DMS79 treated with DMSO at 0.1 percent for 48 hours (cell line): ENCODE measurements at regions not wholly inside any gene's neighbourhood (a gene's known extent, or its start where the extent isn't known, plus 50 kb on each side); places are given as distances from the start of the nearest gene placed in this dataset.
"Not testable (repeated sequence)": the region's sequence is repeated elsewhere in the genome, so short reads cannot be mapped to it uniquely, and the experiment has no call there.

ENCODE experiments used
- DNase-seq: peaks from one replicate; lab custom pipeline; 2025; lab: John Stamatoyannopoulos, UW

- DNase-seq: not testable (repeated sequence)
Measured at GRCh38 chr15:22665711-22666110, 120.7 kb upstream of the NIPA1 start.

GRCh38 chr15:22684786-22685185 lies 101.7 kb upstream of the NIPA1 start:
- DNase-seq: not testable (repeated sequence)

DNA sequence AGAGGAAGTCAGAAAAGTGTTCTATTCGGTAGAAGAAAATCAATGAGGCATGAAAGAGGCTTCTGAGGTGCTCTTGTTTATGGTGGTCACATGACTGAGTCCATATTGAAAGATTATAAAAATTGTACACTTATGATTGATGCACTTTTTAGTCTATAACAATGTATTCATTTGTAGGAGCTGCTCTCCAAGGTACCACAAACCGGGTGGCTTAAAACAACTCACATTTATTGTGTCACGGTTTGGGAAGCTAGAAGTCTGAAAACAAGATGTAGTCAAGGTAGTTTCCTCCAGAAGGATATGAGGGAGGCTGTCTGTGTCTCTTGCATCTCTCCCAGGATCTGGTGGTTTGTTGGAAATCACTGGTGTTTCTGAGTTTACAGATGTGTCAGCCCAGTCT lies 86.6 kb upstream of the NIPA1 start:
- not testable (repeated sequence) for DNase-seq

GRCh38 chr15:22710831-22711341 lies 75.6 kb upstream of the NIPA1 start:
- DNase-seq: not testable (repeated sequence)

DNA sequence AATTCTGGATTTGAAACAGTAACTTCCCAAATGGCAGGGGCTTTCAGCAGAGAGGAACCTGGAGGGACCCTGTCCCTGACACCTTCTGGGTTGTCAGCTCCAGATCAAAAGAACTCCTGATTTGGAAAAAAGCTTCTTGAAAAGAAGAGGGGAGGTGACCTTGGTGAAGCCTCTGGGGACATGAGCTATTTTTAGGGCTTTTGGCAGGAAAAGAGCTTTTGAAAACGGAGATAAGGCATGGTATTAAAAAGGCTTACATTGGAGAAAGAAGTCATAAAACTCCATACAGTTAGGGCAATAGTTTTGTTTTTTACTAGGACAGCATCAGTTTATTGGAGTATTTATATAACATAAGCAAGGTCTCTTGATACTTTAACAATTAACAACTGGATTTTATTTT lies 72.5 kb upstream of the NIPA1 start:
- DNase-seq: not testable (repeated sequence)

DNA sequence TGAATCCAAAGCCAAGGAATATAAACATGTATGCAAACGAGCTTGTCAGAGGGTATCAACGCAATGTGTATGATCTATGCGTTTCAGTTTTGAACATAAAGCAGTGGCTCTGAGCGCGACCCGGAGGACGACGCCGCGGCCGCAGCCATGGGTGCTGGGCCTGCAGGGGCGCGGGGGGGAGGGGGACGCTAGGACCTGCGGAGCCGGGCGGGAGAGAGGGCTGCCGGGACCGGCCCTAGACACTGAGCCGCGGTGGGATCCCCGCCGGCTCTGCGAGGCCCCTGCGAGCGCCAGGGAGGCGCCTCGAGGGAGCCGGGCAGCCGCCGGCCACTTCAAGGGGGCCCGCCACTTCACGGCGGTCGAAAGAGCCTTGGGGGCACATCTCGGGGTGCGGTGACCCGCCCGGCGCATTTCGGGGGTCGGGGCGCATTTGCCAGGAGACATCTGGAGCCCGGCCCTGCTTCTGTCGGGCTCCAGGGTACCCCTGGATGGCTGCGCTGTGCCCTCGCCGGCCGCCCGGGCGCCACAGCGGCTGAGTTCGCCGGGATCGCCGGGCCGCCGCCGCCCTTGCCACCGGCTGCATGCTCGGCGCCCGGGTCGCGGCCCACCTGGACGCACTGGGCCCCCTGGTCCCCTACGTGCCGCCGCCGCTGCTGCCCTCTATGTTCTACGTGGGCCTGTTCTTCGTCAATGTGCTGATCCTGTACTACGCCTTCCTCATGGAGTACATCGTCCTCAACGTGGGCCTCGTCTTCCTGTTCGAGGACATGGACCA lies 71.9 kb upstream of the NIPA1 start:
- DNase-seq: not testable (repeated sequence)

DNA sequence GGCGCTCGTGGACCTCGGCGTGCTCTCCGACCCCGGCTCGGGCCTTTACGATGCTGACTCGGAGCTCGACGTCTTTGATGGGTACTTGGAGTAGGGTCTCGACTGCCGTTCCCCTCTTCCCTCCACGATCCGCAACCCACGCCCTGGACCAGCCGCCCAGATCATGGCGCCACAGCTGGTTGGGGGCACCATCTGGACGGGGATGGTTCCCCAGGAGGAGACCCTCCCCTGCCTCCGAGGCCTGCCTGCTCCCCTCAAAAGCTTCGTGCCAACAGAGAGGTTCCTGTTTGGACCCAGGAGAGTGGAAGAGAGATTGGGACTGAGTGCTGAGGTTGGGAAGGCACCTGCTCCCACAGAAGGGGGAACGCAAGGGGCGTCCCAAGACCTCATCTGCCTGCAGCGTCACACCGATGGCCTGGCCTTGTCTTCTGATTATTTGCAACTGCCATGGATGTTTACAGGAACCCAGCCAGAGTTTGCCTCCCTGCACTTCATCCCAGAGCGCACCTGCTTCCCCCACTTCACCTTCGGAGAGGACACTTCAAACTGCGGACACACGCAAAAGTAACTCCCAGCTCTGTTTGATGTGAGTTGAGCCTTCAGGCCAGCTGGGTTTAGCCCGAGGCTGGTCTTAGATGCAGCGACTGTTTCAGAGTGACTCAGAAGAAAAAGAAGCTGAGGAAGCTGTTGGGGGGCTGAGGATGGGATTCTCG lies 71.2 kb upstream of the NIPA1 start:
- peak; percentile 25 for DNase-seq

- DNase-seq: not testable (repeated sequence)
Measured at GRCh38 chr15:22719980-22720379, 66.5 kb upstream of the NIPA1 start.

DNA sequence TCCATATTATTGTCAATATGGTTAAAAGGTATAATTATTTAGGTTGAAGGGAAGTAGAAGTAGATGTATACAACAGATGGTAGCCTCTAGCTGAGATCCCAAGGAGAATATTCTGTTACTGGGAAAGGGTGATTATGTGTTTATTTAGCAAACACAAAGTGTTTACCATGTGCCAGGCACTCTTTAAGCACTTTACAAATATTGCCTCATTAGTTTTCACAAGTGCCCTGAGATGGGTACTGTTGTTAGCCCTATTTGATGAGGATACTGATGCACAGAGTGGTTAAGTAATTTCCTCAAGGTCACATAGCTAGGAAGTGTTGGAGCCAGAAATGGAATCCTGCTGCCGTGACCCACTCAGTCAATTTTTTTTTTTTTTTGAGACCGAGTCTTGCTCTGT lies 60.3 kb upstream of the NIPA1 start:
- not testable (repeated sequence) for DNase-seq

DNA sequence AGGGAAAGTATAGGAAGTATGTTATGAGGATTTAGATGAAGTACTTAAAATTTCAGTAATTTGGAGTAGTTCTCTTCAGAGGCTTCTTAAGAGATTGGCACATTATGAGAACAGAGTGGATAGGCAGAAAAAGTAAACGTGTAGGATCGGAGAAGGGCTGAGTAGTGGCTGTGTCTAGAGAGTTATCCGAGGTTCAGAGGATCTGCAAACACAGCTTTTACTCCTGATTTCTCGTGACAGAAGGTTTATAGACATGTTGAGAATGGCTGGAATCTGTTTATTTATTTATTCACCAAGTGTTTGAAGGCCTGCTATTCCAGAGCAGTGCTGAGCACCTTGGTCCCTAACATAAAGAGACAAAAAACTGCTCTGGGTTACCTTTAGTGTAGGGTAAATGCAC lies 51.4 kb upstream of the NIPA1 start:
- DNase-seq: not testable (repeated sequence)

GRCh38 chr15:22735781-22736180 lies 50.7 kb upstream of the NIPA1 start:
- DNase-seq: no peak

DNA sequence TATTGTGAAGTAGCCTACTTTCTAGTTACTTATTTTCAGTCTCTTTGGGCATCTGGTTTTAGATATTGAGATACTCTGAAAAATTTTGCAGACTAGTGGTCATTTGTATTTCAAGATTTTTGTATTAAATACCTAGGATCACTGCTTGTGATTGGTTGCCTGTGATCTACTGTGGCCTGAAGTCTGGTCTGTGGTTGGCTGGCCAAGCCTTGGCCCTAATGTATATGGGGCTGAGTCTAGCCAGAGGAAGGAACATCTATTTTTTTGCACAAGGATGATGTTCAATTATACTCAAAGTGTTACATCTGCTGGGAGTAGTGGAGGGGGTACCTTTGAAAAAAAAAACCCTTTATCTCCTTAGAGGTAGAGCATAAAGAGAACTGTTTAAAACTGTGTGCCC lies 50.2 kb upstream of the NIPA1 start:
- not testable (repeated sequence) for DNase-seq
